Hypothalamus (tissue), 51 donors: ENCODE measurements at regions not wholly inside any gene's neighbourhood (a gene's known extent, or its start where the extent isn't known, plus 50 kb on each side); places are given as distances from the start of the nearest gene placed in this dataset.

Experiments used
- DNase-seq, 51 donors: peaks; one replicate each; lab custom pipeline; 2025; lab: John Stamatoyannopoulos, UW

GRCh38 chr1:29892247-29892646 lies 655.9 kb downstream of the PTPRU start:
- DNase-seq = no peak

GRCh38 chr1:29890201-29890959 lies 654.1 kb downstream of the PTPRU start:
- no peak for DNase-seq

- no peak for DNase-seq
Measured at GRCh38 chr1:29889776-29890175, 653.5 kb downstream of the PTPRU start.

GRCh38 chr1:29884740-29885139 lies 648.4 kb downstream of the PTPRU start:
- no peak for DNase-seq

GRCh38 chr1:29883986-29884385 lies 647.7 kb downstream of the PTPRU start:
- no peak for DNase-seq

- DNase-seq = no peak
Measured at GRCh38 chr1:29883411-29883832, 647.1 kb downstream of the PTPRU start.

GRCh38 chr1:29880556-29880955 lies 644.2 kb downstream of the PTPRU start:
- DNase-seq = no peak

- no peak for DNase-seq
Measured at GRCh38 chr1:29879217-29879616, 642.9 kb downstream of the PTPRU start.

- DNase-seq = no peak
Measured at GRCh38 chr1:29878501-29878900, 642.2 kb downstream of the PTPRU start.

- no peak for DNase-seq
Measured at GRCh38 chr1:29876902-29877301, 640.6 kb downstream of the PTPRU start.

- no peak for DNase-seq
Measured at GRCh38 chr1:29876441-29876840, 640.1 kb downstream of the PTPRU start.

GRCh38 chr1:29875557-29876028 lies 639.3 kb downstream of the PTPRU start:
- no peak for DNase-seq

GRCh38 chr1:29870621-29871020 lies 634.3 kb downstream of the PTPRU start:
- no peak for DNase-seq

GRCh38 chr1:29869802-29870201 lies 633.5 kb downstream of the PTPRU start:
- DNase-seq = no peak

- DNase-seq = no peak
Measured at GRCh38 chr1:29868944-29869343, 632.6 kb downstream of the PTPRU start.

GRCh38 chr1:29868096-29868495 lies 631.8 kb downstream of the PTPRU start:
- DNase-seq = no peak

- no peak for DNase-seq
Measured at GRCh38 chr1:29865051-29865450, 628.7 kb downstream of the PTPRU start.

GRCh38 chr1:29864431-29865022 lies 628.2 kb downstream of the PTPRU start:
- no peak for DNase-seq

- DNase-seq = no peak
Measured at GRCh38 chr1:29861922-29862321, 625.6 kb downstream of the PTPRU start.

GRCh38 chr1:29861446-29861845 lies 625.1 kb downstream of the PTPRU start:
- DNase-seq = no peak

GRCh38 chr1:29860681-29861080 lies 624.4 kb downstream of the PTPRU start:
- no peak for DNase-seq

- no peak for DNase-seq
Measured at GRCh38 chr1:29860056-29860455, 623.7 kb downstream of the PTPRU start.
